HG03066 (cell line): ENCODE measurements at regions not wholly inside any gene's neighbourhood (a gene's known extent, or its start where the extent isn't known, plus 50 kb on each side); places are given as distances from the start of the nearest gene placed in this dataset.
"Not testable (repeated sequence)": the region's sequence is repeated elsewhere in the genome, so short reads cannot be mapped to it uniquely, and the experiment has no call there.

Source experiments
- ATAC-seq: cut with Tn5 transposase; IDR thresholded peaks from one replicate; pipeline ENCODE4 v1.9.1; 2021; ENCODE audit warnings: low read depth; ENCODE audit not compliant: unreplicated experiment

- ATAC-seq = no peak
Measured at GRCh38 chr3:159332535-159333099, 530.8 kb downstream of the MFSD1 start.

- ATAC-seq = no peak
Measured at GRCh38 chr3:159339131-159339530, 537.3 kb downstream of the MFSD1 start.

GRCh38 chr3:159340877-159341500 is 539.1 kb downstream of the MFSD1 start:
- no peak for ATAC-seq

GRCh38 chr3:159346271-159346903 is 544.5 kb downstream of the MFSD1 start:
- ATAC-seq = no peak

GRCh38 chr3:159348431-159348830 is 546.6 kb downstream of the MFSD1 start:
- ATAC-seq = no peak

- no peak for ATAC-seq
Measured at GRCh38 chr3:159356606-159357005, 554.8 kb downstream of the MFSD1 start.

- no peak for ATAC-seq
Measured at GRCh38 chr3:159364511-159364910, 562.7 kb downstream of the MFSD1 start.

GRCh38 chr3:159366476-159366875 is 564.6 kb downstream of the MFSD1 start:
- ATAC-seq = no peak

GRCh38 chr3:159371961-159372360 is 570.1 kb downstream of the MFSD1 start:
- no peak for ATAC-seq

GRCh38 chr3:159378396-159379194 is 576.7 kb downstream of the MFSD1 start:
- ATAC-seq = no peak

GRCh38 chr3:159380891-159381290 is 579.0 kb downstream of the MFSD1 start:
- ATAC-seq = no peak

- ATAC-seq = no peak
Measured at GRCh38 chr3:159390656-159391212, 588.9 kb downstream of the MFSD1 start.

- not testable (repeated sequence) for ATAC-seq
Measured at GRCh38 chr3:159397683-159398082, 591.0 kb upstream of the IL12A start.

GRCh38 chr3:159401069-159401468 is 587.6 kb upstream of the IL12A start:
- no peak for ATAC-seq

- not testable (repeated sequence) for ATAC-seq
Measured at GRCh38 chr3:159409711-159410110, 578.9 kb upstream of the IL12A start.

GRCh38 chr3:159413319-159413718 is 575.3 kb upstream of the IL12A start:
- ATAC-seq = no peak

- no peak for ATAC-seq
Measured at GRCh38 chr3:159416856-159417255, 571.8 kb upstream of the IL12A start.

GRCh38 chr3:159417761-159418160 is 570.9 kb upstream of the IL12A start:
- no peak for ATAC-seq

- ATAC-seq = no peak
Measured at GRCh38 chr3:159418571-159419526, 569.8 kb upstream of the IL12A start.

- ATAC-seq = no peak
Measured at GRCh38 chr3:159429702-159430101, 558.9 kb upstream of the IL12A start.
